GM12865 (cell line): ENCODE measurements at regions not wholly inside any gene's neighbourhood (a gene's known extent, or its start where the extent isn't known, plus 50 kb on each side); places are given as distances from the start of the nearest gene placed in this dataset.

Source experiments
- DNase-seq: peaks from one replicate; pipeline ENCODE4 v3.0.0; 2010; ENCODE audit warnings: low read depth
- H3K4me3 ChIP-seq: 2 replicates; pipeline ENCODE4 v1.5.1; 2011; ENCODE audit warnings: mild to moderate bottlenecking, low read depth, low read length, control low read depth
- TF ChIP-seq, protein P1 (sequence below): IDR thresholded peaks from 2 replicates; pipeline ENCODE4 v1.5.1; 2011; ENCODE audit warnings: low read length, control low read depth, low read depth, inconsistent platforms; ENCODE audit not compliant: insufficient read depth; ENCODE audit errors: missing control alignments

DNA sequence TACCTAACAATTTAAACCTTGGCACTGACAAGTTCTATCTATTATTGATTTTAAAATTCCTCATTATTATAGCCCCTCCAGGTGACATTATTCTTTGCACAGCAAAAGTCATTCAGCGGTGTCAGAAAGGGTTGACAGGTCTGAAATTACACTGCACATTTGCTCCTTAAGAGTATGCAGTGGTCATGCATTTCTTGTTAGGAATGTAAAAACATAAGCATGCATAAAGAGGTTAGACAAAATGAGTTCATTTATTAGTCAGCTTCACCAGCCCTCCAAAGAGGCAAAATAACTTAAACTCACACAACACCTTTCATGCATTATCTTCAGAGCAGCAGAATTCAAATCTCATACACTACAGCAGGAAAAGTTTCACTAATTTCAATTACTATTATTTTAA lies 158.8 kb downstream of the HNRNPD start:
- no peak for DNase-seq
- no peak overlapping the region for H3K4me3 ChIP-seq
- TF ChIP-seq, protein P1, sequence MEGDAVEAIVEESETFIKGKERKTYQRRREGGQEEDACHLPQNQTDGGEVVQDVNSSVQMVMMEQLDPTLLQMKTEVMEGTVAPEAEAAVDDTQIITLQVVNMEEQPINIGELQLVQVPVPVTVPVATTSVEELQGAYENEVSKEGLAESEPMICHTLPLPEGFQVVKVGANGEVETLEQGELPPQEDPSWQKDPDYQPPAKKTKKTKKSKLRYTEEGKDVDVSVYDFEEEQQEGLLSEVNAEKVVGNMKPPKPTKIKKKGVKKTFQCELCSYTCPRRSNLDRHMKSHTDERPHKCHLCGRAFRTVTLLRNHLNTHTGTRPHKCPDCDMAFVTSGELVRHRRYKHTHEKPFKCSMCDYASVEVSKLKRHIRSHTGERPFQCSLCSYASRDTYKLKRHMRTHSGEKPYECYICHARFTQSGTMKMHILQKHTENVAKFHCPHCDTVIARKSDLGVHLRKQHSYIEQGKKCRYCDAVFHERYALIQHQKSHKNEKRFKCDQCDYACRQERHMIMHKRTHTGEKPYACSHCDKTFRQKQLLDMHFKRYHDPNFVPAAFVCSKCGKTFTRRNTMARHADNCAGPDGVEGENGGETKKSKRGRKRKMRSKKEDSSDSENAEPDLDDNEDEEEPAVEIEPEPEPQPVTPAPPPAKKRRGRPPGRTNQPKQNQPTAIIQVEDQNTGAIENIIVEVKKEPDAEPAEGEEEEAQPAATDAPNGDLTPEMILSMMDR = no peak

DNA sequence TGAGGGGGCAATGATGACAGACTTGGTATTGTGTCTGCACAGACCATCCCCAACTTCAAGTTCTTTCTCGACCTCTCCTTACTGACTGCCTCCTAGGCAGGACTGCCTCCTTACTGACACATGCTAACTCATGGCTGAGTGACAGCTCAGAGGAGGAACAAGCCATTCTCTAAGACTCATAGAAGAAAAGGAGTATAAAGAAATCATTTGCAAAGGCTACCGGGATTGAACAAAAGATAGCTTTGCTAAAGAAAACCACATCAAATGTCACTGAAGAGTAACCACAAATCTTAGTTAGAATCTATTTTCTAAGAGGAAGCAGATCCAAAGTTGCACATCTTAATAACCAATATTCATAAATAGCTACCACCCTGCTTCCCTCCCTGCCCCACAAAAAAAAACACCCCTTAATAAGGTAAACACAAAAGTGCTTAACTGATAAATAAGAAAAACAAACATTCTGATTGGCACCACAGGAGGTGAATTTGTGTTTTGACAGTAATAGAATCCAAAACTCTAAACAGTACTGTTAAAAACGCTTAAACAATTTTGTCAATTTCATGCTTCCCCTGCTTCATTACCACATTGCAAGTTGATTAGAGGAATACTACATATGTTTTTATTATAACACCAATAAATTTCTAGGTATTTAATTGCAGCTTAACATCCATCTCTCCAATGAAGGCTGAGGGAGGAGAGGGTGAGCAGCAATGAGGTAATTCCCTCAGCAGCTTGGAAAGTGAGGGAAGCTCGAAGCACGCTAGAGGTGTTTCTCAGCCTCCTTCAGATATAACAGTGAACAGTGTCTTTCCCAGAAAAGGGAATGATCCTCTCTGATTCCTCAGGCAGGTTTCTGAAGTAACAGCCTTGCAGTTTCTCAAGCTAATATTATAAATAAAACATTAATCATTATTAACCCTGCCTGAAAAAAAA lies 160.0 kb downstream of the HNRNPD start:
- TF ChIP-seq, protein P1 = no peak
- no peak for DNase-seq

DNA sequence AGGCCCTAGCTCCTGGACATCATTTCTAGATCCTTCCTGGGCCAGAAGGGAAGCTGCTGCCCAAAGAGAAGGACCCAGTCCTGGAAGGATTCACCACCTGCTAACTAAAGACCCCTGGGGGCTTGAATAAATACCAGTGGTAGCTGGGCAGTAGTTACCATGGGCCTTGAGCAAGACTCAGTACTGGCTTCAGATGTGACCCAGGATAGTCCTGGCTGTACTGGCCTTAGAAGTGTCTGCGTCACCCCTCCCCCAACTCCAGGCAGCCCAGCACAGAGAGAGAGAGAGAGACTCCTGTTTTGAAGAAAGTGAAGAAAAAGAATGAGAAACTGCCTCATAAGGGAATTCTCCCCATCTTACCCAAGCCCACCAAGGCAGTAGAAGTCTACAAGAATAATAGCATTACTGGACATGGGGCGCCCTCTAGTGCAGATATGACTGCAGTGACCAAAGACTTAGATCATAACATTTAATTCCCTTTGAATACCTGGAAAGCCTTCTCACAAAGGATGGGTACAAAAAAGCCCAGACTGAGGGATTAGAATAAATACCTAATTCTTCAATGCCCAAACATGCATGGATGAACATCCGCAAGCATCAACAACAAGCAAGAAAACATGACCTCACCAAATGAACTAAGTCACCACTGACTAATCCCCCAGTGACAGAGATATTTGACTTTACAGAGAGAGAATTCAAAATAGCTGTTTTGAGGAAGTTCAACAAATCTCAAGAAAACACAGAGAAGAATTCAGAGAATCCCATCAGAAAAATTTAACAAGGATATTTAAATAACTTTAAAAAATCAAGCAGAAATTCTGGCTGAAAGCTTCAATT lies 171.8 kb downstream of the HNRNPD start:
- TF ChIP-seq, protein P1 = peak; percentile 67
- H3K4me3 ChIP-seq = no peak overlapping the region

More for the DNA sequence above, 160.0 kb downstream of the HNRNPD start:
- no peak overlapping the region for H3K4me3 ChIP-seq

DNA sequence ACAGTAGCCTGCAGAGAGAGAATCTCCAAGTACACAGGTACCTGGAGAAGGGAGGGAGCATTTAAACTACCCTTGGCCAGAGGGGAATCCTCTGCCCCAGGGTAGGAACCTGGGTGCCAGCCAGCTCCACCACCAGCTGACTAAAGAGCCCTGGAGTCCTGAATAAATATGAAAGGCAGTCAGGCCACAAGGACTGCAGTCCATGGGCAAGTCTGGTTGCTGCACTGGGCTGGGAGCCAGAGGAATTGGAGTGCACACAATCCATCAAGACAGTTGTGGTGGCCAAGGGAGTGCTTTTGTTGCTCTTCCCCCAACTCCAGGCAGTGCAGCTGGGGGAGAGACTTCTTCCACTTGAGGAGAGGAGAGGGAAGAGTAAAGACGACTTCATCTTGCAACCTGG lies 172.5 kb downstream of the HNRNPD start:
- no peak overlapping the region for H3K4me3 ChIP-seq
- DNase-seq = no peak
- TF ChIP-seq, protein P1 = no peak

More for the DNA sequence above, 171.8 kb downstream of the HNRNPD start:
- DNase-seq = peak; percentile 53

DNA sequence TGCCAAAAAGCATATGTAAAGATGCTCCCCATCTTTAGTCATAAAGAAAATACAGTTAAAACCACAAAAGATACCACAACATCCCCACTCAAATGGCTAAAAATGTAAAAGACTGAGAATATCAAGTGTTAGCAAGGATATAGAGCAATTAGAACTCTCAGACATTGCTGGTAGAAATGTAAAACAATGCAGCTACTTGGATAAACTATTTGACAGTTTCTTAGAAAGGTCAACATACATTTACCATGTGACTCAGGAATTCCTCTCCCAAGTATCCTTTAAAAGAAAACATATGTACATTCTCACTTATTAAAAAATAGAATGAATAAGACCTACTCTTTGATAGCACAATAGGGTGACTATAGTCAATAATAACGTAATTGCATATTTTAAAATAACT lies 173.7 kb downstream of the HNRNPD start:
- no peak for DNase-seq
- H3K4me3 ChIP-seq = no peak overlapping the region
- TF ChIP-seq, protein P1 = no peak

DNA sequence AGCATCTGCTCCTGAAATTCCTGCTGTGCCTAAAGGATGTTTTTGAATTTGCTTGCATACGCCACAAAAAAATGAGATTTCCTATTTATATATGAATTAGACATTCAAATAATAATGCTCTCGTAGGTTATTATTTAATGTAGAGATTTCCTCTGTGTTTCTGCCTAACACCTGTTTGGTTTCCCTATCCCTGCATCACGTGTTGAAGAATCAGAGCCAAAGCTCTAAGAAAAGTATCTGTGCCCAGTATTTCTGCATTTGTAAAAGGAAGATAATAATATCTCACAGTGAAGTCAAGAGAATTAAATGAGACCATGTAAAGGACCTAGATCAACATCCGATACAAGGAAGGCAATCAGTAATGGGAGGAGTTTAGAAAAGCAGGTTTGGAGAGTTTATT lies 179.5 kb downstream of the HNRNPD start:
- no peak overlapping the region for H3K4me3 ChIP-seq
- TF ChIP-seq, protein P1 = no peak
- no peak for DNase-seq
